ENCODE measurements at regions not wholly inside any gene's neighbourhood (a gene's known extent, or its start where the extent isn't known, plus 50 kb on each side); places are given as distances from the start of the nearest gene placed in this dataset.
"Not testable (repeated sequence)": the region's sequence is repeated elsewhere in the genome, so short reads cannot be mapped to it uniquely, and the experiment has no call there.

- no peak for DNase-seq (ENCODE audit: low spot score)
Observed at GRCh38 chr5:18240971-18241370, 606.7 kb downstream of the TAF11L14 start.

DNA sequence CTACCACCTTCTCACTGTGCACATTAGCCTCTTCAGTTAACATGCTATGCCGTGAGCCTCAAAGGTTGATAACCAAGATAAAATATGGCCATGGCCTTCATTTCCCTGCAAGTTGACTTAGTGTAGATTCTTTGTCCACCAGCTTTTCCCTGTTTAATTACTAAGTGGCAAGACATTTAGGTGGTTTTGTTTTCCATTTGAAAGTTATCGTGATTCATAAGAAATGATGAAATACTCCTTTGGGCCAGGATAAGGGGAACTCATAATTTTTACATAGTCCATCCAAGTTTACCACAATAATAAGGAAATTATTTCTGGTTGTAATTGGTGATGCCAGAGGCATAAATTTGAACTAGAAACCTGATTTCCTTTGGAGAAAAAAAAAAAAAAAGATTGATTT lies 609.6 kb downstream of the TAF11L14 start:
- no peak for DNase-seq (ENCODE audit: low spot score)

GRCh38 chr5:18244309-18244708 lies 610.0 kb downstream of the TAF11L14 start:
- DNase-seq (ENCODE audit: low spot score) = no peak

GRCh38 chr5:18252559-18252958 lies 618.3 kb downstream of the TAF11L14 start:
- no peak for DNase-seq (ENCODE audit: low spot score)

- DNase-seq (ENCODE audit: low spot score) = no peak
Observed at GRCh38 chr5:18264126-18264882, 630.0 kb downstream of the TAF11L14 start.

GRCh38 chr5:18270635-18271338 lies 636.5 kb downstream of the TAF11L14 start:
- no peak for DNase-seq (ENCODE audit: low spot score)

GRCh38 chr5:18276939-18277338 lies 642.7 kb downstream of the TAF11L14 start:
- DNase-seq (ENCODE audit: low spot score) = no peak

GRCh38 chr5:18281947-18282581 lies 647.8 kb downstream of the TAF11L14 start:
- peak; percentile 29 for DNase-seq (ENCODE audit: low spot score)

DNA sequence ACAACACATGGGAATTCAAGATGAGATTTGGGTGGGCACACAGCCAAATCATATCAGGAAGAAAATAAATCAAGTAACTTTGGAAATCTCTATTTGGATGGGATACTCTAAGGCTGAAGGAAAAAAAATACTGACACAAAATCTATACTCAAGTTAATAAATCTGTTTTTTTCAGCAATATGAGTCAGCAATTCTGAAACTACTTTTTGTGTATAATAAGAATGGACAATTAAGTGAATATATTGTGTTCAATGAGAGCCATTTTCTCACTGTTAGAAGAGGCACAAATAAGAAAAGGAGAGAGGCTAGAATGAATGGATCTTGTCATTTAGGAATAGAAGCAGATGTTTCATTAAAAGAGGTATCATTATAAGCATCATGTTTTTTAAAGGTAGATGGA lies 651.0 kb downstream of the TAF11L14 start:
- no peak for DNase-seq (ENCODE audit: low spot score)

- no peak for DNase-seq (ENCODE audit: low spot score)
Observed at GRCh38 chr5:18292146-18292545, 657.9 kb downstream of the TAF11L14 start.

DNA sequence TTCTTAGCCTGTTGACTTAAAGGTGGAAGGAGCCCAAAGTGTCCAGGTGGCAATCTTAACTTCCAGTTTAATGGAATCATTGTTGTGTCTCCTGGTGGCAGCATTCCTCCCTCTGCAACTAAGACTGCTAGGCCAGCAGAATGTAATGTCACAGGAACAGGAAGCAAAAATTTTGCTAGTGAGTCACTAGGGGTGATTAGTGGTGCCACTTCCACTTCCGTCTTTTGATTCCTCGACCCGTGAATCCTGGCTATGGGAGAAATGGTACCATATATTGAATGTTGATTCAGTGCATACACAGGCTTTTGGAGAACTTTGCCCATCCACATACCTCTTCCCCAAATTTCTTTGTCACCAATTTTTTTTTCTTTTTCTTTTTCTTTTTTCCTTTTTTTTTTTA lies 661.4 kb downstream of the TAF11L14 start:
- not testable (repeated sequence) for DNase-seq (ENCODE audit: low spot score)

DNA sequence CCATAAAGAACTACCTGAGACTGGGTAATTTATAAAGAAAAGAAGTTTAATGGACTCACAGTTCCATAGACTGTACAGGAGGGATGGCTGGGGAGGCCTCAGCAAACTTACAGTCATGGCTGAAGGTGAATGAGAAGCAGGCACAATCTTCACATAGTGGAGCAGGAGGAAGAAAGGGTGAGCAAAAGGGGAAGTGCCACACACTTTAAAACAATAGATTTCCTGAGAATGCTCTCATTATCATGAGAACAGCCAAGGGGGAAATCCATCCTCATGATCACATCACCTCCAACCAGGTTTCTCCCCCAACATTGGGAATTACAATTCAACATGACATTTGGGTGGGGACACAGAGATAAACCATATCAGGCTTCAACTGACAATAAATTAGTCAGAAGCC lies 664.9 kb downstream of the TAF11L14 start:
- no peak for DNase-seq (ENCODE audit: low spot score)

DNA sequence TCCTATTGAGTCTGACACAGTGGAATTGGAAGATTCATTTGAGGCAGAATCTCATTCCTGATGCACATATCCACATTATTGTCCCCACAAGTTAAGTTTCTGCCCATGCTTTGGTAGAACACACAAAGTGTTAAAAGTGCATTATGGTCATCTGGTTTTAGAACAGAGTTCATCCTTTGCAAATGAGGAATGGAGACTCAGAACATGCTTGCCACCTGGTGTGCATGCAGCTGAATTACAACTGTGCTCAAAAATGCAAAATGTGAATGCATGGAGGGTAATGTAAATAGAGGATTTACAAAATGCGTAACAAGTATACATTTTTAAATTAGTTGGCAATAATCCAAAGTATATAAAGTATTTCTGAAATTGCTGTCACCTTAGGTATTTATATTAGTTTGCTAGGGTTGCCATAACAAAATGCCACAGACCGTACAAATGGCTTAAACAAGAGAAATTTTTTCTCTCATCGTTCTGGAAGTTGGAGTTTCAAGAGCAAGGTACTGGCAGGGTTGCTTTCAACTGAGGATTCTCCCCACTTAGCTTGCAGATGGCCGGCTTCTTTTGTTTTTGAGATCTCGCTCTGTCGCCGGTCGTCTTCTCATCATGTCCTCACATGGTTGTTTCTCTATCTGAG lies 671.1 kb downstream of the TAF11L14 start:
- DNase-seq (ENCODE audit: low spot score) = peak; percentile 51

DNA sequence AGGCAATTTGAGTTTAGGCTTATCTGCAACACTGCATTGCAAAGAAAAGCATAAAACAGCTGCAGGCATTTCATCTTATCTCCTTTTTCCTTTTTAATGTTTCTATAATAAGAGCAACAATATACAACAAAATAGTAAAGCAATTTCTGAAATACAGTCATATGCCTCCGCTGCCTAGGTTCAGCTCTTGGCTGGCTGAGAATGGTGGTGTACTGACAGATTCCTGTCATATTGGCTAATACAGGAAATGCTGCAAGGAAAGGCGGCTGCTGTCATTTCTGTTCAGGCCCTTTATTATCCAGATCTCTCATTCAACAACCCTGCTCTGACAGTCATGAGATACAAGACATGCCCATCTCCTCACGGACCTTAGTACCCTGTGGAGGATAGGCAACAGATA lies 677.0 kb downstream of the TAF11L14 start:
- no peak for DNase-seq (ENCODE audit: low spot score)

DNA sequence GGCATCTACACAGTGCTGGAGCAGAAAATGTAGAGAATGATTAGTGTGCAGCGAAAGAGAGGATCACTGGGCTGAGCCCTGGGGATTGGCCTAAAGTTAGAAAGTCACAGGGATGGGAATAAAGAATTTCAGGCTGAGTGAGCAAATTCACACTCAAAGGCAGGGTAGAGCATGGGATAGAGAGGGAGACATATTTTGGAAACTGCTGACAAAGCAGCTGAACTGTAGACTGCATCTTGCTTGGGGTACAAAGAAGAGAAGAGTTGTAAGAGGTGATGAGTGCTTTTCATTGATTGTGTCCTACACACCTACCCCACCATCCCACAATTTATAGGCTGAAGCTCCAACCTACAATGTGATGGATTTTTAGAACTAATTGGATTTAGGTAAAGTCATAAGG lies 677.8 kb downstream of the TAF11L14 start:
- no peak for DNase-seq (ENCODE audit: low spot score)

DNA sequence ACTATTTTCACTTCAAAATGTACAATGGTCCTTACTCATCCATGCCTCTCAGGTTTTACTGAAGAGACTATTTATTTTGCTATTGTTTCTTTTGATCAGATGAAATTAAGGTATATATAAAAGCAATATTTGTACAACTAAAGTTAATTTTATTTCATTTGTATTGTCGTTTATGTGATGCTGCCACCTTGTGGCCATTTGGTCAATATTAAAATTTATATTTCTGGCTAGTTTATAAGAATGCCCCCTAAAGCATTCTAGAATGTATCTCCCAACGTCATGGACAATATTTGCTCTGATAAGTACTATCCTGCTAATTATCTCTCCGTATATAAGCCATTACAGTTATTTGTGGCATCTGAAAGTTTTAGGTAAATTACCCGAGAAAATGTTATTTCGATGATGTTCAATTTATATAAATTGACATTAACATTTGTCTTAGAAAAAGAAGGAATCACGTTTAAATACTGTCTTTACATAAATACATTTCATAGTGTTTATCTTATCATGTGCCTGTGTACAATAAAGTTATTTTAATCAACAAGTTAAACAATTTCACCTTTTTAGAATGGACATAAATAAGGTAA lies 680.0 kb downstream of the TAF11L14 start:
- peak; percentile 55 for DNase-seq (ENCODE audit: low spot score)

- no peak for DNase-seq (ENCODE audit: low spot score)
Observed at GRCh38 chr5:18321262-18321942, 687.1 kb downstream of the TAF11L14 start.

GRCh38 chr5:18323891-18324290 lies 689.6 kb downstream of the TAF11L14 start:
- DNase-seq (ENCODE audit: low spot score) = no peak

GRCh38 chr5:18325431-18325830 lies 691.2 kb downstream of the TAF11L14 start:
- no peak for DNase-seq (ENCODE audit: low spot score)

- DNase-seq (ENCODE audit: low spot score) = no peak
Observed at GRCh38 chr5:18329328-18329727, 695.1 kb downstream of the TAF11L14 start.

GRCh38 chr5:18333841-18334240 lies 699.6 kb downstream of the TAF11L14 start:
- no peak for DNase-seq (ENCODE audit: low spot score)

DNA sequence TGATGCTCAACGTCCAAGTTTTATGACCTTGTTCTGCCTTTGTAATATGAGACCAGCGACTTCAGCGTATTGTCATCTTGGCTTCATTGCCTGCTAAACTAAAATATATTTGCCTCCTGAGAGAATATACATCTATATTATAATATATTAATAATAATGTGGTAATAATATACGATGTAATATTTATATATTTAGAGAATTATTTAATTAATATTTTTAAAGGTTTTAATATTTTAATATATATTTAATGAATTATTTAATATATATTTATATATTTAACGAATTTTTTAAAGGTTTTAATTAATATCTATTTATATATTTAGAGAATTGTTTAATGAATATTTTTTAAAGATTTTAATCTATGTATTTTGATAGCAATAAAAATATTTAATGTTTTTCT lies 700.7 kb downstream of the TAF11L14 start:
- no peak for DNase-seq (ENCODE audit: low spot score)

Measured in NAMALWA (cell line).